Activated CD4-positive, alpha-beta T cell treated with anti-CD3 and anti-CD28 coated beads, Interleukin-2, amount 50 U/mL, for 16 hours (primary cell): ENCODE measurements at regions not wholly inside any gene's neighbourhood (a gene's known extent, or its start where the extent isn't known, plus 50 kb on each side); places are given as distances from the start of the nearest gene placed in this dataset.

Experiments
- DNase-seq: peaks from one replicate; pipeline ENCODE4 v3.0.0-alpha.2; 2020

DNA sequence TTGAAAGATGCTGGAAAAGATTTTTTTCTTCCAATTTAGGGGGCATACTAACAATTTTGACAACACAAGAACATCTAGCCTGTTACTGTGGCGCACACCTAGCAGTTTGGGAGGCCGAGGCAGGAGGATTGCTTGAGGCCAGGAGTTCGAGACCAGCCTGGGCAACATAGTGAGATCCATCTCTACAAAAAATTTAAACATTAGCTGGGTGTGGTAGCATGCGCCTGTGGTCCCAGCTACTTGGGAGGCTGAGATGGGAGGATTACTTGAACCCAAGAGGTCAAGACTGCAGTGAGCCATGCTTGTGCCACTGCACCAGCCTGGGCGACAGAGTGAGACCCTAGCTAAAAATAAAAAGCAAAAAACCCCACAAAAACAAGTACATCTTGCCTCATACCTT is 168.8 kb downstream of the TANC2 start:
- DNase-seq, result no peak

- no peak for DNase-seq
These were observed 170.5 kb downstream of the TANC2 start for GRCh38 chr17:63136369-63137012.

GRCh38 chr17:63137163-63137562 is 171.1 kb downstream of the TANC2 start:
- DNase-seq, result no peak

- DNase-seq, result no peak
These were observed 172.7 kb downstream of the TANC2 start for GRCh38 chr17:63138713-63139112.

GRCh38 chr17:63139356-63139755 is 173.3 kb downstream of the TANC2 start:
- DNase-seq, result no peak

- peak; percentile 23 for DNase-seq
These were observed 174.2 kb downstream of the TANC2 start for GRCh38 chr17:63140255-63140654.

GRCh38 chr17:63142836-63143235 is 176.8 kb downstream of the TANC2 start:
- no peak for DNase-seq

GRCh38 chr17:63150490-63150889 is 184.5 kb downstream of the TANC2 start:
- DNase-seq, result no peak

DNA sequence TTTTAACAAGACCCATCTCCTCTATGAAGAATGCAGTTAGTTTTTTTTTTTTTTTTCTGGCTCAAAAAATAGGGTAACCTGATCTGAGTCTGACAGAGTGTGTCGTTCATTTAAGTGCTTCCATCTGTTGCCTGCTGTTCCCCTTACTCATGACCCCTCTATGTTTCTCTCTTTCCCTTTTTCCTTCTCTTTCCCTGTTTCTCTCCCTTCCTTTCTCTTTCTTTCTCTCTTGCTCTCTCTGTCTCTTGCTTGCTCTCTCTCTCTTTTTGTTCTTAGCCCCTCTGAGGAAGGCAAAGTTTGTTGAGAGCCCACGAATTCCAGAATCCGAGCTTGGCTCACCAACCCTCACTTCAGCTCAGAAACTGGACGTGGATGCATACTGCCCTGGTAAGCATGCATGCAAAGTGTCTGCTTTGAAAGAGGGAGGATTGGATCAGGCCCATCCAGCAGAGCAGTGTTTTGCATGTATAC is 185.0 kb downstream of the TANC2 start:
- no peak for DNase-seq

- DNase-seq, result peak; percentile 10
These were observed 186.0 kb downstream of the TANC2 start for GRCh38 chr17:63151941-63152523.

GRCh38 chr17:63153488-63153887 is 187.5 kb downstream of the TANC2 start:
- no peak for DNase-seq

- DNase-seq, result no peak
These were observed 188.7 kb downstream of the TANC2 start for GRCh38 chr17:63154586-63155244.

GRCh38 chr17:63156986-63157385 is 191.0 kb downstream of the TANC2 start:
- DNase-seq, result no peak

DNA sequence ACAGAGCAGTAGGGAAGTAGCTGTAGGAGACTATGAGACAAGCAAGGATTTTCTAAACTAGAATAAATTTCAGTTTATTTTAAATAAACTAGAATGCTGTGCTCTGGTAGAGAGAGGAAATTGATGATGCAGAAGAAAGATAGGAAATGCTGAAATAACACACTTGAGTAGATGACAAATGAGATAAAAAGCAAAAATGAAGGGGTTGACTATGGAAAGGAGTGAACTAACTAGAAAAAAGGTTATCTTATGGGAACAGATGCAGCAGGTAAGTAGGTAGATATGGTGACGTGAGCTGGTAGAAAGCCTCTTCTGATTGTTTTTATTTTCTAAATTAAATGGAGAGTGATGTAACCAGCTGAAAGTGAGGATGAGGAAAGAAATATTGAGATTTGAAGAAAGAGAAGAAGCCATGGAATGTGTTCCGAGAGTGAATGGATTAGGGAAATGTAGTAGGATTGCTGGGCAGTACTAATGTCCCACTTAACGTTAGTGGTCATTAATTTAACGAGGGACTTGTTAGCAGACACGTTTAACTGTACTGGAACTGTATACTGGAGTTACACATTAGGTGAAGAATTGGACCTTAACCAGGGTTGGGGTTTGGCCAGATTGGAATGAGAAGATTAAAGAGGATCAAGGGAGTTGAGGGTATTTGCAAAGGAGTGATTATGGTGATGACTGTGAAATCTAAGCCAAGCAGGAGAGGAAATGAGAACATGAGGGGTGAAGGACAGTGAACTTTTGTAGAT is 196.5 kb downstream of the TANC2 start:
- no peak for DNase-seq

DNA sequence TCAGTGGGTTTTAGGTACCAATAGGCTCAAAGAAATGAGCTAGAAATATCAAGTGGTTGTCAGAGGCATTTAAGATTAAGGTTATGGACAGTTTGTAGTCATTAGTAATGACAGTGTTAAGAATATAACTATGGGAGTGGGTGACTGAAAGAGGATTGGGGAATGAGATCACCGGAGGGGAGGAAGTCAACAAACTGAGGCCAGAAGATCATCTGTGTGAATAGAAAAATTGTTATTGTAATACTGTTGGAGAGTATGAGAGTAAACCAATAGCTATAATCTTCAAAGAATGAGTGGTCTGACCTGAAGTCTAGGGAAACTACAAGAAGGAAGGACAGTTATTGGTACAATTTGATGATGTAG is 197.1 kb downstream of the TANC2 start:
- DNase-seq, result no peak

GRCh38 chr17:63165400-63165799 is 199.4 kb downstream of the TANC2 start:
- no peak for DNase-seq

DNA sequence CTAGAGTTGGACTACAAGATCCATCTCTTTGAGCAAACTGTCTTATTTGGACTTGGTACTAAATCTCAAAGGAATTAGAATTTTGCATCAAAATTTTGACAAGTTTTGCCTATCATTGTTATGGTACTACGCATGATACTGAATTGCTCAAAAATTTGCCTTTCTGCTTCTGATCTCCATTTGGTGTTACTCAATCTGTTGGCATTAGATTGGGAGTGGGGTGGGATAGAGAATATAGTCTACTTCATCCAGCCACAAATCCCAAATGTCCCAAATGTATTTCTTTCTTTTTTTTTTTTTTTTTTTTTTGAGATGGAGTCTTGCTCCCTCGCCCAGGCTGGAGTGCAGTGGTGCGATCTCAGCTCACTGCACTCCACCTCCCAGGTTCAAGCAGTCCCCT is 204.8 kb downstream of the TANC2 start:
- no peak for DNase-seq

GRCh38 chr17:63171428-63172393 is 205.7 kb downstream of the TANC2 start:
- no peak for DNase-seq

DNA sequence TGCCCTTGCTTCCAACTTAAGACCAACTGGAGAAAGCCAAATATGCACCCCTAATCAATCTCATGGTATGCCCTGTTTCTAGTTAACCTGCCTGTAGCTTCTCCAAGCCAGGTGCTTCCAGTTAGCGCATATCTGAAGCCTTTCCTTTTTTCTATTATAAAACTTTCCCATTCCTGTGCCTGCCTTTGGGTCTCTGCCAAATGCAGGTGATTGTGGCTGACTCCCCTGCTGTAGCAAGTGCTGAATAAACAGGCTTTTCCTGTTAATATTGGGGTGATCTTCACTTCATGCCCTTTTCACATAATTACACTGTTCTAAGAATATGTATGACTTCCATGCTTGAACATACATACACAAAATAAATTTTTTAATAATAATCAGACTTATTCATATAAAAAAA is 207.4 kb downstream of the TANC2 start:
- DNase-seq, result no peak

- no peak for DNase-seq
These were observed 207.9 kb downstream of the TANC2 start for GRCh38 chr17:63173903-63174302.

DNA sequence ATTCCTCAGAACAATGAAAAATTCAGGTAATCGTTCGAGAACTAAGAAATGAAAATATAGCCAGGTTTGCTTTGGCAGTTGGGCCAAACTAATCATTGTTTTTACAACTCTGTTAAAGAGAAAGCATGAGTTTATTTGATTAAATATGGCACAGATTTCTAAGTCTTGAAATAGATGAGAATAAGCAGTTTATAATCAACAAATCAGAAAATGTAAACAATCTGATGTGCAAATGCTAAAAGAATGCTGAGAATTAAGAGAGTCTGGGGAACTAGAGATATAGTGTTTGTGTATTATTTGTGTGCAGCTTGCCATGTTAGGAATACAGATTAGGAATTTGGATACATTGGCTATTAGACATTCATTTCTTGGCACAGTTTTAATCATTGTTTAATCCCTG is 212.5 kb downstream of the TANC2 start:
- DNase-seq, result no peak

DNA sequence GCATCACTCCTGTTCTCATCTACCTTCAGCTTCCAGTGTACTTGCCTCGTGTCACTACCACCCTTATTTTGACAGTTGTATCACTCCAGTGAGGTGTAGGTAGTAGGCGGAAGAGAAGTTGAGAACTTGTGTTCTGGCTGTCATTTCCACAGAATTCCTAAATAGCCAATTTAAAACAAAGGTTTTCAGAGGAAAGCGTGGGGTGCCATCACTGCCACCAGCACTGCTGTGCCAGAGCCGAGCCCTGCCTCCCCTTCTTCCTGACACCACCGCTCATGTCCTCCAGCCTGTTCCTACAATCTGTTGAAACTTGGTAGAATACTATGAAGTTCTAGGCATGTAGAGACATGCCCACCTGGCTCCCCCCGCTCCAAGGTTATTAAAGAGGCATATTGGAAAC is 215.8 kb downstream of the TANC2 start:
- no peak for DNase-seq

DNA sequence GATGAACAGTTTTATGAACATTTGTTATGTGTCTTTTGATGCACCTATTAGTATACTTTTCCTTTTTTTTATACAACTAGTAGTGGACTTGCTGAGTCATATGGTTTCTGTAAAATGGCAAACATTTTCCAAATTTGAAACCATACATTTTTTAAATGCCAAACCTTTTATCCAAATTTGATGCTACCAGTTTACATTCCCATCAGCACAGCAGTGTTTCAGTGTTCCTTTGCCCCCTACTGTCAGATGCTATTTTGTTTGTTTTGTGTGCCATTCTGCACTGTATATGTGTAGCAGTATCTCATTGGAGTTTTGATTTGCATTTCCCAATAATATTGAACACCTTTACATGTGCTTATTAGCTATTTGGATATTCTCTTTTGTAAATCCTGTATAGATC is 219.4 kb downstream of the TANC2 start:
- no peak for DNase-seq
